WTC11 (cell line): ENCODE measurements at regions not wholly inside any gene's neighbourhood (a gene's known extent, or its start where the extent isn't known, plus 50 kb on each side); places are given as distances from the start of the nearest gene placed in this dataset.

Experiments used
- ATAC-seq: fragments of 200-7000 bp; cut with Tn5 transposase; 2 replicates; pipeline ENCODE4 v1.10.0; 2021; ENCODE audit warnings: mild to moderate bottlenecking, moderate library complexity
- CTCF ChIA-PET: fragments of 300-600 bp; sonication (Branson Sonifier 250); formaldehyde crosslinking; loops from one replicate; lab custom pipeline; 2021; ENCODE audit warnings: antibody characterized with exemption; lab: Charles Lee
- POLR2A ChIA-PET: fragments of 350-600 bp; sonication (Branson Sonifier 250); formaldehyde crosslinking; loops from one replicate; lab custom pipeline; 2021; ENCODE audit warnings: antibody characterized with exemption; lab: Charles Lee
- DNase-seq: peaks from one replicate; pipeline ENCODE4 v3.0.0; 2021; ENCODE audit warnings: low spot score
- H3K27ac Mint-ChIP-seq: 2 replicates; pipeline ENCODE4 v1.8.0; 2021; ENCODE audit warnings: mixed read lengths
- H3K27me3 Mint-ChIP-seq: 2 replicates; pipeline ENCODE4 v1.8.0; 2021; ENCODE audit warnings: low read depth, mild to moderate bottlenecking, moderate library complexity, mixed read lengths
- H3K36me3 Mint-ChIP-seq: 2 replicates; pipeline ENCODE4 v1.8.0; 2021; ENCODE audit warnings: mixed read lengths
- H3K4me1 Mint-ChIP-seq: 2 replicates; pipeline ENCODE4 v1.8.0; 2022; ENCODE audit warnings: mixed read lengths
- H3K4me3 Mint-ChIP-seq: 2 replicates; pipeline ENCODE4 v1.8.0; 2021; ENCODE audit warnings: mild to moderate bottlenecking, moderate library complexity, mixed read lengths
- H3K9me3 Mint-ChIP-seq: 2 replicates; pipeline ENCODE4 v1.8.0; 2021; ENCODE audit warnings: mixed read lengths
- EMX1 ChIP-seq: fragments of 250-450 bp; sonication (Bioruptor Pico); IDR thresholded peaks from 2 replicates; pipeline ENCODE4 v1.8.0; 2021; ENCODE audit warnings: mild to moderate bottlenecking
- FOXJ3 ChIP-seq: sonication (generic); formaldehyde crosslinking; IDR thresholded peaks from 2 replicates; pipeline ENCODE4 v1.9.0; 2021; ENCODE audit warnings: missing genetic modification reagents, mild to moderate bottlenecking, borderline replicate concordance
- FOXK1 ChIP-seq: sonication (generic); formaldehyde crosslinking; IDR thresholded peaks from 2 replicates; pipeline ENCODE4 v1.8.0; 2022; ENCODE audit warnings: mild to moderate bottlenecking, moderate library complexity, missing genetic modification reagents
- GRHL2 ChIP-seq: fragments of 250-450 bp; sonication (Bioruptor Pico); IDR thresholded peaks from 2 replicates; pipeline ENCODE4 v1.8.0; 2022; ENCODE audit warnings: mild to moderate bottlenecking, moderate library complexity; ENCODE audit not compliant: insufficient replicate concordance, severe bottlenecking
- HMGA2 ChIP-seq: fragments of 250-450 bp; sonication (Bioruptor Pico); IDR thresholded peaks from 2 replicates; pipeline ENCODE4 v1.4.0; 2021; ENCODE audit warnings: mild to moderate bottlenecking, moderate library complexity
- IRF2 ChIP-seq: sonication (generic); formaldehyde crosslinking; IDR thresholded peaks from 2 replicates; pipeline ENCODE4 v1.8.0; 2022; ENCODE audit warnings: low read depth, missing genetic modification reagents, borderline replicate concordance
- JUN ChIP-seq: sonication (generic); formaldehyde crosslinking; IDR thresholded peaks from 2 replicates; pipeline ENCODE4 v1.8.0; 2023; ENCODE audit warnings: mild to moderate bottlenecking, missing genetic modification reagents
- NFE2L1 ChIP-seq: sonication (generic); formaldehyde crosslinking; IDR thresholded peaks from 2 replicates; pipeline ENCODE4 v1.8.1; 2023; ENCODE audit warnings: missing genetic modification reagents
- NR2C2 ChIP-seq: sonication (generic); formaldehyde crosslinking; IDR thresholded peaks from 2 replicates; pipeline ENCODE4 v1.8.0; 2022; ENCODE audit warnings: mild to moderate bottlenecking, missing genetic modification reagents
- NR3C1 ChIP-seq: sonication (generic); formaldehyde crosslinking; conservative IDR thresholded peaks from 2 replicates; pipeline ENCODE4 v1.8.1; 2023; ENCODE audit warnings: low read depth, mild to moderate bottlenecking, missing genetic modification reagents
- RELA ChIP-seq: sonication (generic); formaldehyde crosslinking; IDR thresholded peaks from 2 replicates; pipeline ENCODE4 v1.8.1; 2022; ENCODE audit warnings: missing genetic modification reagents, mild to moderate bottlenecking, borderline replicate concordance
- RORB ChIP-seq: fragments of 250-450 bp; sonication (Bioruptor Pico); IDR thresholded peaks from 2 replicates; pipeline ENCODE4 v1.9.0; 2021; ENCODE audit warnings: mild to moderate bottlenecking
- SMAD4 ChIP-seq: sonication (generic); formaldehyde crosslinking; IDR thresholded peaks from 2 replicates; pipeline ENCODE4 v1.8.0; 2022; ENCODE audit warnings: mild to moderate bottlenecking, missing genetic modification reagents
- SOX15 ChIP-seq: fragments of 250-450 bp; sonication (Bioruptor Pico); IDR thresholded peaks from 2 replicates; pipeline ENCODE4 v1.9.0; 2021; ENCODE audit warnings: mild to moderate bottlenecking
- SP1 ChIP-seq: sonication (generic); formaldehyde crosslinking; conservative IDR thresholded peaks from 2 replicates; pipeline ENCODE4 v1.8.1; 2022; ENCODE audit warnings: missing genetic modification reagents
- TEAD1 ChIP-seq: sonication (generic); formaldehyde crosslinking; IDR thresholded peaks from 2 replicates; pipeline ENCODE4 v1.8.0; 2022; ENCODE audit warnings: mild to moderate bottlenecking, missing genetic modification reagents
- ZBTB21 ChIP-seq: sonication (generic); formaldehyde crosslinking; IDR thresholded peaks from 2 replicates; pipeline ENCODE4 v1.8.1; 2023; ENCODE audit warnings: mild to moderate bottlenecking, missing genetic modification reagents, borderline replicate concordance
- ZNF263 ChIP-seq: sonication (generic); formaldehyde crosslinking; IDR thresholded peaks from 2 replicates; pipeline ENCODE4 v1.8.1; 2022; ENCODE audit warnings: low read depth, mild to moderate bottlenecking, moderate library complexity, missing genetic modification reagents
- TF ChIP-seq, protein P1 (sequence below): sonication (generic); formaldehyde crosslinking; IDR thresholded peaks from 2 replicates; pipeline ENCODE4 v1.8.1; 2023; ENCODE audit warnings: mild to moderate bottlenecking, missing genetic modification reagents, borderline replicate concordance
- TF ChIP-seq, protein P2 (sequence below): sonication (generic); formaldehyde crosslinking; IDR thresholded peaks from 2 replicates; pipeline ENCODE4 v1.8.0; 2022; ENCODE audit warnings: mild to moderate bottlenecking, missing genetic modification reagents
- TF ChIP-seq, protein P3 (sequence below): sonication (generic); formaldehyde crosslinking; IDR thresholded peaks from 2 replicates; pipeline ENCODE4 v1.8.1; 2023; ENCODE audit warnings: mild to moderate bottlenecking, moderate library complexity, missing genetic modification reagents
- TF ChIP-seq, protein P4 (sequence below): sonication (generic); formaldehyde crosslinking; IDR thresholded peaks from 2 replicates; pipeline ENCODE4 v1.8.0; 2023; ENCODE audit warnings: missing genetic modification reagents
- TF ChIP-seq, protein P5 (sequence below): sonication (generic); formaldehyde crosslinking; IDR thresholded peaks from 2 replicates; pipeline ENCODE4 v1.8.1; 2022; ENCODE audit warnings: low read depth, mild to moderate bottlenecking, moderate library complexity, missing genetic modification reagents, borderline replicate concordance
- TF ChIP-seq, protein P6 (sequence below): sonication (generic); formaldehyde crosslinking; IDR thresholded peaks from 2 replicates; pipeline ENCODE4 v1.8.1; 2023; ENCODE audit warnings: mild to moderate bottlenecking, missing genetic modification reagents
- TF ChIP-seq, protein P7 (sequence below): fragments of 250-450 bp; sonication (Bioruptor Pico); conservative IDR thresholded peaks from 2 replicates; pipeline ENCODE4 v1.9.0; 2021; ENCODE audit warnings: mild to moderate bottlenecking
- TF ChIP-seq, protein P8 (sequence below): sonication (generic); formaldehyde crosslinking; IDR thresholded peaks from 2 replicates; pipeline ENCODE4 v1.8.1; 2023; ENCODE audit warnings: mild to moderate bottlenecking, missing genetic modification reagents, moderate library complexity

DNA sequence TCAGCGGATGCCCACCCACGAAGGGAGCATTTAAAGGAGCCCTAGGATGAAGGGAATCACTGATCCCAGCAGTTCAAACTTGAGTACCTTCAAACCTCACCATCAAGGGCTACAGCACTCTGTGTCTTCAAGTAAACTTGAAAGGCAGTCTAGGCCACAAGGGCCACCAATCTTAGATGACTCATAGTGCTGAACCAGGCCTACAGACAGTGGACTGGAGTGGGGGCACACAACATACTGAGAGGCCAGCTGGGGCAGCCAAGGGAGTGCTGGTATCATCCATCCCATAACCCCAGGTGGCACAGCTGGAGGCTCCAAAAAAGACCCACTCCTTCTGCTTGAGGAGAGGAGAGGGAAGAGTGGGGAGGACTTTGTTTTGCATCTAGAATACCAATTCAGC, 345.4 kb downstream of the DUSP10 start:
- H3K9me3 Mint-ChIP-seq = peaks cover 29% of the 10 kb centered on the region
- DNase-seq (no peak), ATAC-seq (no peak)
- H3K36me3 Mint-ChIP-seq = no peaks in the 10 kb centered on the region
- H3K4me1 Mint-ChIP-seq = peaks cover 7% of the 10 kb centered on the region
- H3K4me3 Mint-ChIP-seq = no peak overlapping the region
- no peaks in the 10 kb centered on the region; the same call in 1 of the 2 replicates for H3K27me3 Mint-ChIP-seq
- ChIA-PET POLR2A (no interaction called here), CTCF (no interaction called here)
- no peak overlapping the region for H3K27ac Mint-ChIP-seq
- TF ChIP-seq, protein P1, sequence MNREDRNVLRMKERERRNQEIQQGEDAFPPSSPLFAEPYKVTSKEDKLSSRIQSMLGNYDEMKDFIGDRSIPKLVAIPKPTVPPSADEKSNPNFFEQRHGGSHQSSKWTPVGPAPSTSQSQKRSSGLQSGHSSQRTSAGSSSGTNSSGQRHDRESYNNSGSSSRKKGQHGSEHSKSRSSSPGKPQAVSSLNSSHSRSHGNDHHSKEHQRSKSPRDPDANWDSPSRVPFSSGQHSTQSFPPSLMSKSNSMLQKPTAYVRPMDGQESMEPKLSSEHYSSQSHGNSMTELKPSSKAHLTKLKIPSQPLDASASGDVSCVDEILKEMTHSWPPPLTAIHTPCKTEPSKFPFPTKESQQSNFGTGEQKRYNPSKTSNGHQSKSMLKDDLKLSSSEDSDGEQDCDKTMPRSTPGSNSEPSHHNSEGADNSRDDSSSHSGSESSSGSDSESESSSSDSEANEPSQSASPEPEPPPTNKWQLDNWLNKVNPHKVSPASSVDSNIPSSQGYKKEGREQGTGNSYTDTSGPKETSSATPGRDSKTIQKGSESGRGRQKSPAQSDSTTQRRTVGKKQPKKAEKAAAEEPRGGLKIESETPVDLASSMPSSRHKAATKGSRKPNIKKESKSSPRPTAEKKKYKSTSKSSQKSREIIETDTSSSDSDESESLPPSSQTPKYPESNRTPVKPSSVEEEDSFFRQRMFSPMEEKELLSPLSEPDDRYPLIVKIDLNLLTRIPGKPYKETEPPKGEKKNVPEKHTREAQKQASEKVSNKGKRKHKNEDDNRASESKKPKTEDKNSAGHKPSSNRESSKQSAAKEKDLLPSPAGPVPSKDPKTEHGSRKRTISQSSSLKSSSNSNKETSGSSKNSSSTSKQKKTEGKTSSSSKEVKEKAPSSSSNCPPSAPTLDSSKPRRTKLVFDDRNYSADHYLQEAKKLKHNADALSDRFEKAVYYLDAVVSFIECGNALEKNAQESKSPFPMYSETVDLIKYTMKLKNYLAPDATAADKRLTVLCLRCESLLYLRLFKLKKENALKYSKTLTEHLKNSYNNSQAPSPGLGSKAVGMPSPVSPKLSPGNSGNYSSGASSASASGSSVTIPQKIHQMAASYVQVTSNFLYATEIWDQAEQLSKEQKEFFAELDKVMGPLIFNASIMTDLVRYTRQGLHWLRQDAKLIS (CRISPR knock-in tag) = no peak
- TF ChIP-seq, protein P2, sequence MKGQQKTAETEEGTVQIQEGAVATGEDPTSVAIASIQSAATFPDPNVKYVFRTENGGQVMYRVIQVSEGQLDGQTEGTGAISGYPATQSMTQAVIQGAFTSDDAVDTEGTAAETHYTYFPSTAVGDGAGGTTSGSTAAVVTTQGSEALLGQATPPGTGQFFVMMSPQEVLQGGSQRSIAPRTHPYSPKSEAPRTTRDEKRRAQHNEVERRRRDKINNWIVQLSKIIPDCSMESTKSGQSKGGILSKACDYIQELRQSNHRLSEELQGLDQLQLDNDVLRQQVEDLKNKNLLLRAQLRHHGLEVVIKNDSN = no peak
- TF ChIP-seq IRF2 = no peak
- TF ChIP-seq RELA = no peak
- TF ChIP-seq TEAD1 (CRISPR knock-in tag) = no peak
- TF ChIP-seq ZBTB21 = no peak
- TF ChIP-seq FOXK1 (CRISPR knock-in tag) = no peak
- no peak for TF ChIP-seq ZNF263
- TF ChIP-seq, protein P3, sequence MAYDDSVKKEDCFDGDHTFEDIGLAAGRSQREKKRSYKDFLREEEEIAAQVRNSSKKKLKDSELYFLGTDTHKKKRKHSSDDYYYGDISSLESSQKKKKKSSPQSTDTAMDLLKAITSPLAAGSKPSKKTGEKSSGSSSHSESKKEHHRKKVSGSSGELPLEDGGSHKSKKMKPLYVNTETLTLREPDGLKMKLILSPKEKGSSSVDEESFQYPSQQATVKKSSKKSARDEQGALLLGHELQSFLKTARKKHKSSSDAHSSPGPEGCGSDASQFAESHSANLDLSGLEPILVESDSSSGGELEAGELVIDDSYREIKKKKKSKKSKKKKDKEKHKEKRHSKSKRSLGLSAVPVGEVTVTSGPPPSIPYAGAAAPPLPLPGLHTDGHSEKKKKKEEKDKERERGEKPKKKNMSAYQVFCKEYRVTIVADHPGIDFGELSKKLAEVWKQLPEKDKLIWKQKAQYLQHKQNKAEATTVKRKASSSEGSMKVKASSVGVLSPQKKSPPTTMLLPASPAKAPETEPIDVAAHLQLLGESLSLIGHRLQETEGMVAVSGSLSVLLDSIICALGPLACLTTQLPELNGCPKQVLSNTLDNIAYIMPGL (CRISPR knock-in tag) = no peak
- TF ChIP-seq HMGA2 (CRISPR knock-in tag) = no peak
- TF ChIP-seq GRHL2 (CRISPR knock-in tag) = no peak
- no peak for TF ChIP-seq RORB (CRISPR knock-in tag)
- no peak for TF ChIP-seq EMX1 (CRISPR knock-in tag)
- TF ChIP-seq, protein P4, sequence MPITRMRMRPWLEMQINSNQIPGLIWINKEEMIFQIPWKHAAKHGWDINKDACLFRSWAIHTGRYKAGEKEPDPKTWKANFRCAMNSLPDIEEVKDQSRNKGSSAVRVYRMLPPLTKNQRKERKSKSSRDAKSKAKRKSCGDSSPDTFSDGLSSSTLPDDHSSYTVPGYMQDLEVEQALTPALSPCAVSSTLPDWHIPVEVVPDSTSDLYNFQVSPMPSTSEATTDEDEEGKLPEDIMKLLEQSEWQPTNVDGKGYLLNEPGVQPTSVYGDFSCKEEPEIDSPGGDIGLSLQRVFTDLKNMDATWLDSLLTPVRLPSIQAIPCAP (CRISPR knock-in tag) = no peak
- TF ChIP-seq, protein P5, sequence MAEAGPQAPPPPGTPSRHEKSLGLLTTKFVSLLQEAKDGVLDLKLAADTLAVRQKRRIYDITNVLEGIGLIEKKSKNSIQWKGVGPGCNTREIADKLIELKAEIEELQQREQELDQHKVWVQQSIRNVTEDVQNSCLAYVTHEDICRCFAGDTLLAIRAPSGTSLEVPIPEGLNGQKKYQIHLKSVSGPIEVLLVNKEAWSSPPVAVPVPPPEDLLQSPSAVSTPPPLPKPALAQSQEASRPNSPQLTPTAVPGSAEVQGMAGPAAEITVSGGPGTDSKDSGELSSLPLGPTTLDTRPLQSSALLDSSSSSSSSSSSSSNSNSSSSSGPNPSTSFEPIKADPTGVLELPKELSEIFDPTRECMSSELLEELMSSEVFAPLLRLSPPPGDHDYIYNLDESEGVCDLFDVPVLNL (CRISPR knock-in tag) = no peak
- TF ChIP-seq SP1 = no peak
- no peak for TF ChIP-seq FOXJ3 (CRISPR knock-in tag)

DNA sequence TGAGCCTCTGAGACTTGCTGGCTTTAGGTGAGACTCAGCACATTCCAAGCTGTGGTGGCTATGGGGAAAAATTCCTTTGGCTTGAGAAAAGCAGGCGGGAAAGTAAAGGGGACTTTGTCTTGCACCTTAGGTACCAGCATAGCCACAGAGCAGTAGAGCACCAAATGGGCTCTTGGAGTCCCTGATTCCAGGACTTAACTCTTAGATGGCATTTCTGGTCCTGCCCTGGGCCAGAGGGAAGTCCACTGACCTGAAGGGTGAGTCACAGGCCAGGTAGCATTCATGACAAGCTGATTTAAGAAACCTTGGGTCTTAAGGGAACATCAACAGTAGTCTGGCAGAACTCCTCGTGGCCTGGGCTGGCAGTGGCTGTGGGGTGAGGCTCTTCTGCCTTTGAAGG, 344.7 kb downstream of the DUSP10 start:
- H3K27ac Mint-ChIP-seq = no peak overlapping the region
- DNase-seq (no peak), ATAC-seq (no peak)
- H3K4me3 Mint-ChIP-seq = no peak overlapping the region
- H3K27me3 Mint-ChIP-seq = no peaks in the 10 kb centered on the region; the same call in 1 of the 2 replicates
- ChIA-PET POLR2A (interaction anchor here (0.6 kb wide), 1 partner anchor 62 kb away, joined by 3 read pairs; no protein-coding TSS in a partner anchor), CTCF (no interaction called here)
- peaks cover 27% of the 10 kb centered on the region for H3K9me3 Mint-ChIP-seq
- peaks cover 7% of the 10 kb centered on the region for H3K4me1 Mint-ChIP-seq
- H3K36me3 Mint-ChIP-seq = no peaks in the 10 kb centered on the region
- no peak for TF ChIP-seq NR3C1 (CRISPR knock-in tag)
- TF ChIP-seq, protein P6, sequence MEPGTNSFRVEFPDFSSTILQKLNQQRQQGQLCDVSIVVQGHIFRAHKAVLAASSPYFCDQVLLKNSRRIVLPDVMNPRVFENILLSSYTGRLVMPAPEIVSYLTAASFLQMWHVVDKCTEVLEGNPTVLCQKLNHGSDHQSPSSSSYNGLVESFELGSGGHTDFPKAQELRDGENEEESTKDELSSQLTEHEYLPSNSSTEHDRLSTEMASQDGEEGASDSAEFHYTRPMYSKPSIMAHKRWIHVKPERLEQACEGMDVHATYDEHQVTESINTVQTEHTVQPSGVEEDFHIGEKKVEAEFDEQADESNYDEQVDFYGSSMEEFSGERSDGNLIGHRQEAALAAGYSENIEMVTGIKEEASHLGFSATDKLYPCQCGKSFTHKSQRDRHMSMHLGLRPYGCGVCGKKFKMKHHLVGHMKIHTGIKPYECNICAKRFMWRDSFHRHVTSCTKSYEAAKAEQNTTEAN (CRISPR knock-in tag) = no peak
- TF ChIP-seq, protein P7, sequence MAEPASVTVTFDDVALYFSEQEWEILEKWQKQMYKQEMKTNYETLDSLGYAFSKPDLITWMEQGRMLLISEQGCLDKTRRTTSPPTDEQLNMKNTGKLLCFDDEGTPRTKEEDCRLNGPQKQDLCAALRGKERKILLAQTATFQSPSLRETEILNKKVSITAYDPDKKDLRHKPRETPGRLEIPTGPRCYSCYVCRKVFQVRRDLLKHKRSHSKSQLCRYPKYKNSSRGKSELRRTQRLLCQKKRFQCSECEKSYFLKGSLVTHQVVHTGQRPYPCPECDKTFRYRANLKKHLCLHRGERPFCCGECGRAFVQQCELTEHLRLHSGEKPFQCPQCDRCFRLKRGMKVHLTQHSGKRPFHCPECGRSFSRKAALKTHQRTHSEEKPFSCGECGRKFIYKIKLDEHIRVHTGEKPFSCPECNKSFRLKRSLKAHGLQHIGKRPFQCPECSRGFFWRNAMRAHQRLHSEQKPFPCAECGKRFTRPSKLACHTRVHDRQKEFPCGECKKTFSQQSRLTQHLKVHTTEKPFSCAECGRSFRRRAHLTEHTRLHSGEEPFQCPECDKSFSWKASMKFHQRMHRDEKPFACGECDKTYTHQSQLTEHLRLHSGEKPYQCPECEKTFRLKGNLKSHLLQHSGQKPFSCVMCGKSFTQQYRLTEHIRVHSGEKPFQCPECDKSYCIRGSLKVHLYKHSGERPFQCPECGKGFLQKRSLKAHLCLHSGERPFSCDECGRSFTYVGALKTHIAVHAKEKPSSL (CRISPR knock-in tag) = no peak
- no peak for TF ChIP-seq JUN (CRISPR knock-in tag)
- TF ChIP-seq NFE2L1 (CRISPR knock-in tag) = no peak
- TF ChIP-seq SOX15 (CRISPR knock-in tag) = no peak
- TF ChIP-seq, protein P8, sequence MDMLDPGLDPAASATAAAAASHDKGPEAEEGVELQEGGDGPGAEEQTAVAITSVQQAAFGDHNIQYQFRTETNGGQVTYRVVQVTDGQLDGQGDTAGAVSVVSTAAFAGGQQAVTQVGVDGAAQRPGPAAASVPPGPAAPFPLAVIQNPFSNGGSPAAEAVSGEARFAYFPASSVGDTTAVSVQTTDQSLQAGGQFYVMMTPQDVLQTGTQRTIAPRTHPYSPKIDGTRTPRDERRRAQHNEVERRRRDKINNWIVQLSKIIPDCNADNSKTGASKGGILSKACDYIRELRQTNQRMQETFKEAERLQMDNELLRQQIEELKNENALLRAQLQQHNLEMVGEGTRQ (CRISPR knock-in tag) = no peak
- TF ChIP-seq NR2C2 = no peak
- no peak for TF ChIP-seq SMAD4 (CRISPR knock-in tag)
